SK-N-SH treated with all-trans-retinoic acid at 6 μM for 48 hours (cell line): ENCODE measurements at regions not wholly inside any gene's neighbourhood (a gene's known extent, or its start where the extent isn't known, plus 50 kb on each side); places are given as distances from the start of the nearest gene placed in this dataset.

Experiments
- ATAC-seq: fragments of 200-7000 bp; cut with Tn5 transposase; 3 replicates; pipeline ENCODE4 v1.9.1; 2020; ENCODE audit warnings: mild to moderate bottlenecking, moderate library complexity
- ARNTL ChIP-seq: fragments of 450-650 bp; formaldehyde crosslinking; IDR thresholded peaks from 2 replicates; pipeline ENCODE4 v1.5.0; 2020; ENCODE audit warnings: low read depth, mild to moderate bottlenecking, moderate library complexity, borderline replicate concordance
- BACH2 ChIP-seq: fragments of 250-450 bp; sonication (Bioruptor Pico); IDR thresholded peaks from 2 replicates; pipeline ENCODE4 v1.9.0; 2021; ENCODE audit warnings: mild to moderate bottlenecking, borderline replicate concordance
- CSDC2 ChIP-seq: fragments of 250-450 bp; sonication (Bioruptor Pico); IDR thresholded peaks from 2 replicates; pipeline ENCODE4 v1.5.0; 2020; ENCODE audit warnings: mild to moderate bottlenecking, moderate library complexity
- ESRRG ChIP-seq: fragments of 250-450 bp; sonication (Bioruptor Pico); IDR thresholded peaks from 2 replicates; pipeline ENCODE4 v1.6.1; 2021; ENCODE audit warnings: mild to moderate bottlenecking
- GLIS3 ChIP-seq: fragments of 250-450 bp; sonication (Bioruptor Pico); IDR thresholded peaks from 2 replicates; pipeline ENCODE4 v1.5.0; 2020; ENCODE audit warnings: mild to moderate bottlenecking, moderate library complexity
- ISL1 ChIP-seq: fragments of 250-450 bp; sonication (Bioruptor Pico); IDR thresholded peaks from 2 replicates; pipeline ENCODE4 v2.1.2; 2022; ENCODE audit warnings: mild to moderate bottlenecking, moderate library complexity
- OSR1 ChIP-seq: fragments of 250-450 bp; sonication (Bioruptor Pico); IDR thresholded peaks from 2 replicates; pipeline ENCODE4 v1.8.0; 2022; ENCODE audit warnings: moderate library complexity, mild to moderate bottlenecking, inconsistent platforms
- PATZ1 ChIP-seq: fragments of 250-450 bp; sonication (Bioruptor Pico); IDR thresholded peaks from 2 replicates; pipeline ENCODE4 v1.8.0; 2020; ENCODE audit warnings: mild to moderate bottlenecking, moderate library complexity, borderline replicate concordance
- POU6F1 ChIP-seq: fragments of 250-450 bp; sonication (Bioruptor Pico); IDR thresholded peaks from 2 replicates; pipeline ENCODE4 v1.8.0; 2021; ENCODE audit warnings: low read depth, mild to moderate bottlenecking, moderate library complexity, borderline replicate concordance
- PPARA ChIP-seq: fragments of 250-450 bp; sonication (Bioruptor Pico); IDR thresholded peaks from 2 replicates; pipeline ENCODE4 v1.5.0; 2020; ENCODE audit warnings: mild to moderate bottlenecking, borderline replicate concordance
- RARB ChIP-seq: fragments of 250-450 bp; sonication (Bioruptor Pico); IDR thresholded peaks from 2 replicates; pipeline ENCODE4 v1.8.0; 2021; ENCODE audit warnings: mild to moderate bottlenecking, moderate library complexity
- SNAI2 ChIP-seq: fragments of 250-450 bp; sonication (Bioruptor Pico); IDR thresholded peaks from 2 replicates; pipeline ENCODE4 v1.5.0; 2020; ENCODE audit warnings: mild to moderate bottlenecking, moderate library complexity
- TCF4 ChIP-seq: fragments of 250-450 bp; sonication (Bioruptor Pico); IDR thresholded peaks from 2 replicates; pipeline ENCODE4 v1.8.0; 2021; ENCODE audit warnings: mild to moderate bottlenecking, moderate library complexity, borderline replicate concordance
- TOX ChIP-seq: fragments of 250-450 bp; sonication (Bioruptor Pico); IDR thresholded peaks from 2 replicates; pipeline ENCODE4 v1.8.0; 2021; ENCODE audit warnings: mild to moderate bottlenecking, moderate library complexity, borderline replicate concordance
- ZC3H10 ChIP-seq: fragments of 250-450 bp; sonication (Bioruptor Pico); IDR thresholded peaks from 2 replicates; pipeline ENCODE4 v1.5.1; 2021; ENCODE audit warnings: mild to moderate bottlenecking, moderate library complexity
- ZFP3 ChIP-seq: fragments of 250-450 bp; sonication (Bioruptor Pico); IDR thresholded peaks from 2 replicates; pipeline ENCODE4 v1.5.0; 2020; ENCODE audit warnings: mild to moderate bottlenecking, moderate library complexity
- ZNF565 ChIP-seq: fragments of 450-650 bp; formaldehyde crosslinking; conservative IDR thresholded peaks from 2 replicates; pipeline ENCODE4 v1.5.0; 2020; ENCODE audit warnings: low read depth, mild to moderate bottlenecking, moderate library complexity
- ZNF70 ChIP-seq: fragments of 450-650 bp; formaldehyde crosslinking; IDR thresholded peaks from 2 replicates; pipeline ENCODE4 v1.5.0; 2020; ENCODE audit warnings: mild to moderate bottlenecking, moderate library complexity
- ZNF8 ChIP-seq: fragments of 450-650 bp; formaldehyde crosslinking; IDR thresholded peaks from 2 replicates; pipeline ENCODE4 v1.5.0; 2020; ENCODE audit warnings: mild to moderate bottlenecking, moderate library complexity
- TF ChIP-seq, protein P1 (sequence below): fragments of 250-450 bp; sonication (Bioruptor Pico); IDR thresholded peaks from 2 replicates; pipeline ENCODE4 v1.5.0; 2020; ENCODE audit warnings: mild to moderate bottlenecking, moderate library complexity

- no peak for ATAC-seq
- TF ChIP-seq, protein P1, sequence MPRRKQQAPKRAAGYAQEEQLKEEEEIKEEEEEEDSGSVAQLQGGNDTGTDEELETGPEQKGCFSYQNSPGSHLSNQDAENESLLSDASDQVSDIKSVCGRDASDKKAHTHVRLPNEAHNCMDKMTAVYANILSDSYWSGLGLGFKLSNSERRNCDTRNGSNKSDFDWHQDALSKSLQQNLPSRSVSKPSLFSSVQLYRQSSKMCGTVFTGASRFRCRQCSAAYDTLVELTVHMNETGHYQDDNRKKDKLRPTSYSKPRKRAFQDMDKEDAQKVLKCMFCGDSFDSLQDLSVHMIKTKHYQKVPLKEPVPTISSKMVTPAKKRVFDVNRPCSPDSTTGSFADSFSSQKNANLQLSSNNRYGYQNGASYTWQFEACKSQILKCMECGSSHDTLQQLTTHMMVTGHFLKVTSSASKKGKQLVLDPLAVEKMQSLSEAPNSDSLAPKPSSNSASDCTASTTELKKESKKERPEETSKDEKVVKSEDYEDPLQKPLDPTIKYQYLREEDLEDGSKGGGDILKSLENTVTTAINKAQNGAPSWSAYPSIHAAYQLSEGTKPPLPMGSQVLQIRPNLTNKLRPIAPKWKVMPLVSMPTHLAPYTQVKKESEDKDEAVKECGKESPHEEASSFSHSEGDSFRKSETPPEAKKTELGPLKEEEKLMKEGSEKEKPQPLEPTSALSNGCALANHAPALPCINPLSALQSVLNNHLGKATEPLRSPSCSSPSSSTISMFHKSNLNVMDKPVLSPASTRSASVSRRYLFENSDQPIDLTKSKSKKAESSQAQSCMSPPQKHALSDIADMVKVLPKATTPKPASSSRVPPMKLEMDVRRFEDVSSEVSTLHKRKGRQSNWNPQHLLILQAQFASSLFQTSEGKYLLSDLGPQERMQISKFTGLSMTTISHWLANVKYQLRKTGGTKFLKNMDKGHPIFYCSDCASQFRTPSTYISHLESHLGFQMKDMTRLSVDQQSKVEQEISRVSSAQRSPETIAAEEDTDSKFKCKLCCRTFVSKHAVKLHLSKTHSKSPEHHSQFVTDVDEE = no peak
- no peak for TF ChIP-seq SNAI2 (CRISPR knock-in tag)
- TF ChIP-seq ISL1 (CRISPR knock-in tag) = no peak
- TF ChIP-seq ZNF565 (CRISPR knock-in tag) = no peak
- TF ChIP-seq RARB = no peak
- no peak for TF ChIP-seq TOX (CRISPR knock-in tag)
- TF ChIP-seq ZC3H10 (CRISPR knock-in tag) = no peak
- TF ChIP-seq ZNF8 = no peak
- no peak for TF ChIP-seq PPARA
These were observed 865.4 kb upstream of the TMEM132C start for GRCh38 chr12:127401536-127401935.

GRCh38 chr12:127411166-127411915 is 855.6 kb upstream of the TMEM132C start:
- TF ChIP-seq PPARA = no peak
- TF ChIP-seq CSDC2 = no peak
- TF ChIP-seq ESRRG (CRISPR knock-in tag) = no peak
- TF ChIP-seq BACH2 (CRISPR knock-in tag) = no peak
- no peak for TF ChIP-seq OSR1 (CRISPR knock-in tag)
- TF ChIP-seq ZC3H10 (CRISPR knock-in tag) = no peak
- no peak for TF ChIP-seq PATZ1
- TF ChIP-seq ZNF70 (CRISPR knock-in tag) = no peak
- no peak for TF ChIP-seq ARNTL (CRISPR knock-in tag)

DNA sequence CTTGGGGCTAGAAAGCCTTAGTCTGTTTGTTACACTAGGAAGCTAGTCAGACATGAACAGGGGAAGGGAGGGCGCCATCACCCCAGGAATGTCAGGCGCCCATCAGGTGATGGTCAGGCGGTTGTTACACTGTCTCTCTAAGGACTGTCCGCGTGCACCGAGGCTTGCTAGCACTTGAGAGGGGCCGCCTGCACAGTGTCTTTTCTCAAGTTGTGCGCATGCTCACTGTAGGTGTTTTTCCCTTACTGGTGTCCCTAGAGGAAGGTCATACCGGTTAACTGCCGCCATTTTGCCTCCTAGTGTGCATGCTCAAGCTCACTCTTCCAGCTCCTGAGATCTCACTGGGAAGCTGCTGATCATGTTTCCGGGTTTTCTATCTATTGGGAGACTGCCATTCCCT is 855.0 kb upstream of the TMEM132C start:
- TF ChIP-seq ZFP3 (CRISPR knock-in tag) (no peak), SNAI2 (CRISPR knock-in tag) (no peak), TOX (CRISPR knock-in tag) (no peak), GLIS3 (no peak), OSR1 (CRISPR knock-in tag) (no peak), ARNTL (CRISPR knock-in tag) (no peak), ISL1 (CRISPR knock-in tag) (no peak), POU6F1 (CRISPR knock-in tag) (no peak), TCF4 (CRISPR knock-in tag) (no peak), CSDC2 (no peak)
- TF ChIP-seq, protein P1 = no peak
- no peak for ATAC-seq

More at GRCh38 chr12:127411166-127411915, 855.6 kb upstream of the TMEM132C start:
- no peak for ATAC-seq
